Skeletal muscle tissue (tissue), 3 donors: ENCODE measurements at regions not wholly inside any gene's neighbourhood (a gene's known extent, or its start where the extent isn't known, plus 50 kb on each side); places are given as distances from the start of the nearest gene placed in this dataset.
A peak's percentile ranks its signal among the peaks of the same experiment; 100 is the strongest.
"Not testable (repeated sequence)": the region's sequence is repeated elsewhere in the genome, so short reads cannot be mapped to it uniquely, and the experiment has no call there.

ENCODE experiments used
- H3K27ac ChIP-seq: one replicate; pipeline ENCODE4 v1.7.0; 2013; ENCODE audit warnings: mild to moderate bottlenecking, low read depth, low read length, inconsistent platforms
- H3K27me3 ChIP-seq, 3 donors: one replicate each; pipeline ENCODE4 v1.7.0; 2013; ENCODE audit warnings: low read length in 3 of 3; ENCODE audit not compliant: control insufficient read depth in 3 of 3, insufficient read depth in 3 of 3
- H3K36me3 ChIP-seq, 3 donors: one replicate each; pipeline ENCODE4 v1.7.0; 2013; ENCODE audit warnings: low read length in 3 of 3; ENCODE audit not compliant: control insufficient read depth in 3 of 3, insufficient read depth in 3 of 3
- H3K4me1 ChIP-seq, 3 donors: one replicate each; pipeline ENCODE4 v1.7.0; 2013; ENCODE audit warnings: low read length in 3 of 3, mild to moderate bottlenecking in 3 of 3; ENCODE audit not compliant: control insufficient read depth in 3 of 3, insufficient read depth in 3 of 3
- H3K4me3 ChIP-seq, 3 donors: one replicate each; pipeline ENCODE4 v1.7.0; 2013; ENCODE audit warnings: low read length in 3 of 3
- H3K9ac ChIP-seq, 3 donors: one replicate each; pipeline ENCODE4 v1.7.0; 2013; ENCODE audit warnings: low read length in 3 of 3, mild to moderate bottlenecking in 3 of 3, moderate library complexity in 2 of 3, low read depth in 1 of 3
- H3K9me3 ChIP-seq, 3 donors: one replicate each; pipeline ENCODE4 v1.7.0; 2013; ENCODE audit warnings: low read length in 3 of 3; ENCODE audit not compliant: control insufficient read depth in 3 of 3
- donor health status: Osteomylitis.

DNA sequence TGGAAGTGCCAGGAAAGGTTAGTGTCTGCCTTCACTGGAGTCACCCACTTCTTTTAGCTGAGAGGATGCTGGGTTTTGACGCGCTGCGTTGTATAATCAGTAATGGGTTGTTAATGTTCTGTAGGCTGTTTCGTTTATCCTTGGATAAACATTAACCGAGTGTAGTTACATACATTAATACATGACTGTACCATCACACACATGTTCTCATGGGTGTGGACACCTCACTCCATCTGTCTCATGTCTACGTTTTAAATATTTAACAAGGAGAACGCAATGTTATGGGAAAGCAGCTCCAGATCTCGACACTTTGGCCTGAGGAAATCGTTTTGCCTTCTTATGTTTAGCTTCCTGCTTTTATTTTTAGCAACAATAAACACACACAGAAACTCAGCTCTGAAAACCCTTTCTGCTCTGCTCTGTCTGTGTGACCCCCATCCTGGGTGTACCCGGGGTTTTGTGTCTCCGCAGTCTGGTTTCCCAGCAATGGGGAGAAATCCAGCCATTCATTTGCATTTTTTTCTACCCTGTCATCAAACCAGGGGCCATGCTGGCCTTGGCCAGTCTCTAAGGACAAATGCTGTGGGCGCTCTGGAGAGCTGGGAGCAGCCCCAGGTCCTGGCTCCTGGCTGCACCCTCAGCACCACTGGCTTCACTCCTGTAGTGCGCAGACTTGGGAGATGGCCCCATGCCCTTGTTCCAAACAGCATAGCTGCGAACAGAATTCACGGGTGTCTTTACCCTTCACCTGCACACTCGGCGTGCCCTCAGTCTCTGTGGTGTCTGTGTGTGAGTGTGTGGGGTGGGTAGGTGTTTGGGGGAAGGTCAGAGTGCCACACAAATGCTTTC, 110.8 kb downstream of the ERMARD start:
- Histone ChIP-seq H3K4me1 (peaks cover 3 to 20% (median 13%) of the 10 kb centered on the region in 3 donors), H3K9ac (peak overlapping the region in 1 of 3 donors; percentile 16), H3K27ac (no peak overlapping the region), H3K4me3 (peak overlapping the region in 1 of 3 donors; percentile 6), H3K27me3 (peaks cover 0 to 13% (median 8%) of the 10 kb centered on the region in 3 donors), H3K36me3 (no peaks in the 10 kb centered on the region), H3K9me3 (peaks cover 0 to 5% (median 4%) of the 10 kb centered on the region in 3 donors)

DNA sequence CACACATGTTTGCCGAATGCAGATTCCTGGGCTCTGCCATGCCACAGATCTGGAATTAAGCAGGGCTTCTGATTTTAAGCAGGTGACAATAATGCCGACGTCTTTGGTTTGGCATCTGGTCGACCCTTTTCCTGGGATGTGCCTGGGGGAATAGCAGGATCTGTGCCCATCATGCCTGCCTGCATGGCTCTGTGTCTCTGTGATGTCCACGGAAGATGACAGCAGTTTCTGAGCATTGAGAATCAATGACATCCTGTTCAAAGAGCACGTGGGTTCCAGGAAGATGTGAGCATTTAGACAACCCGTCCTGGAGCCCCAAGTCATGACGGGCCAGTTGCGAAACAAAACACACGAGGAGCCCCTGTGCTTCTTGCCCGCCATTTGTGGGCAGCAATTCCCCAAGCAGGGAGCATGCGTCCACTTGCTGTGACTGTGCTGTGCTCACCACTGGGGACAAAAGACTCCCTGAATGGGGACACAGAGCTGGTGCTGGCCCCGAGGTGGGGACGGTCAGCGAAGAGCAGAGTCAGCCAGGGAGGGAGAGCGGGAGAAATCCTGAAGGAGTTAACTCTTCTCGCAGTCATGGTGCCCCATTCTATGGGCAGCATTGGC, 110.1 kb downstream of the ERMARD start:
- H3K27ac ChIP-seq = no peak overlapping the region

DNA sequence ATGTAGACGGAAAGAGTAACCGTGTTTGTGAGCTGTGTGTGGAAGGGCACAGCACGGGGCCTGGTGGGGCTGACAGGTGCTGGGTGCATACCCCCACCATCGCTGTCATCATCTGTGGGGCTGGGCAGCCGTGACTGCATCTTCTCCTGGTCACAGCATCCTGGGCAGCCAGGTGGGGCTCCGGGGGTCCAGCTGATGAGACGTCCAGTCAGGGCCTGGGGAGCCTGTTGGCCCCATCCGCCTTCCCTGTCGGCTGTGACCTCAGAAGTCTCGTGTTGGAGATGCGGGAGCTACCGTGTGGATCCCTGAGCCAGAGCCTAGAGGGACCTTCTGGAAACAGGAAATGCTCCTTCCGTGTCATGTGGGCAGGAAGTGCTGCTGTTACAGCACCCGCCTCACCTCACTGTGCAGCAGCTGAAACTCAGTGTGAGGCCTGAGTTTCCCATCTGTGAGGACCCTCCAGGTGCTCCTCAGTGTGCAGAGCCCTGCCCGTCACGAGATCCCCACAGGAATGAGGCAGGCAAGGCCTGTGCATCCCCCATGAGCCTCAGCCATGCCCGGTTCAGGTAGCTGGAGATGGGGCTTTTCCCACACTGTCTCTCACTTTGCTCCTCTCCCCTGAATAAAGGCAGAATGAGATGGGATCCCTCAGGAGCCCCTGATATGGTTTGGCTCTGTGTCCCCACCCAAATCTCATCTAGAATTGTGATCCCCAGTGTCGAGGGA, 108.7 kb downstream of the ERMARD start:
- Histone ChIP-seq H3K36me3 (no peaks in the 10 kb centered on the region), H3K4me3 (no peak overlapping the region), H3K9me3 (peaks cover 0 to 5% (median 4%) of the 10 kb centered on the region in 3 donors), H3K27me3 (peaks cover 0 to 9% (median 0%) of the 10 kb centered on the region in 3 donors), H3K4me1 (peaks cover 3 to 20% (median 13%) of the 10 kb centered on the region in 3 donors), H3K9ac (no peak overlapping the region), H3K27ac (no peak overlapping the region)

More for the DNA sequence above, 110.1 kb downstream of the ERMARD start:
- Histone ChIP-seq H3K27me3 (peaks cover 0 to 12% (median 8%) of the 10 kb centered on the region in 3 donors), H3K36me3 (no peaks in the 10 kb centered on the region), H3K4me1 (peaks cover 3 to 20% (median 13%) of the 10 kb centered on the region in 3 donors), H3K9me3 (peaks cover 0 to 5% (median 4%) of the 10 kb centered on the region in 3 donors), H3K9ac (peak overlapping the region in 1 of 3 donors; percentile 16), H3K4me3 (peak overlapping the region in 1 of 3 donors; percentile 6)

DNA sequence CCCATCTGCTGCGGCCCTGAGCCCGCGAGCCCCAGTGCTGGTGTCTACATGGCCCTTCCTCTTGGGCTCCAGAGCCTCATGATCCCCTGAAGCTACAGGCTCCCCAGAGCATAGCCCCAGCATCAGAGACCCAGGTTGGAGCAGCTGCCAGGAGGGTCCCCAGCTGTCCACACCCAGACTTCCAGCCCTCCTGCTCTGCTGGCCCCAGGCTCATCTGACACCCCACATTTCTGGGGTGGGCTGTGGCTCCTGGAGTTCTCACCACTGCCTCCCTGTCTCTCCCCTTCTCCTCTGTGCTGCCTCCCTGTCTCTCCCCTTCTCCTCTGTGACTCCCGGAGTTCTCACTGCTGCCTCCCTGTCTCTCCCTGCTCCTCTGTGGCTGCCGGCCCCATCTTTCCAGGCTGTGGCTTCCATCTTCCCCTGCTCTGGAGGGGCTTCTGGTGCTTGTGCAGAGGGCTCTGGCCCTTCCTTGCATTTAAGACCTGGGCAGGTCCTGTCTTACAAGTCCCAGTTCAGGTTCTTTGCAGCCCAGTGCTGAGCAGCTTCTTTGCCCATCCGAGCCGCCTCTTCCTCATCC, 108.1 kb downstream of the ERMARD start:
- Histone ChIP-seq H3K27me3 (peaks cover 0 to 9% (median 0%) of the 10 kb centered on the region in 3 donors), H3K27ac (no peak overlapping the region)

DNA sequence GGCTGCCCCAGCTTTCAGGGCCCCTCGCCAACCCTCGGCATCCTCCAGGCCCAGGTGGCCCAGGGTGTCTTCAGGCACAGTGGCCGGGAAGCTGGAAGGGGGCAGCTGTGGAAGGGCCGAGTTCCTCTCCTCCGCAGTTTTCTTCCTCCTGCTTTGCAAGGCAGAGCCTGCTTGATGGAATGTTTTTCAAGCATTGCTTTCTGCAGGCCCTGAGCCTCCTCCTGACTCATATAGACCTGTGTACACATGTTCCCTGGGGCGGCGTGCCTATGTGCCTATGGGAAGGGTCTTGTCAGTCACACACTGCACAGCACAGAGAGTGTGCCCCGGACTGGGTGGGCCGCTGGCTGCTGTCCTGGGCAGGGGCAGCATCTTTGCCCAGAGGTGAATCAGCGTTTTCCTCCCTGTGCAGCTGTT, 107.5 kb downstream of the ERMARD start:
- Histone ChIP-seq H3K36me3 (no peaks in the 10 kb centered on the region), H3K4me1 (peaks cover 3 to 20% (median 13%) of the 10 kb centered on the region in 3 donors), H3K9ac (no peak overlapping the region), H3K27ac (no peak overlapping the region), H3K9me3 (peaks cover 0 to 5% (median 4%) of the 10 kb centered on the region in 3 donors), H3K4me3 (no peak overlapping the region), H3K27me3 (peaks cover 0 to 9% (median 0%) of the 10 kb centered on the region in 3 donors)

More for the DNA sequence above, 108.1 kb downstream of the ERMARD start:
- no peak overlapping the region for H3K9ac ChIP-seq
- H3K4me3 ChIP-seq = no peak overlapping the region
- H3K4me1 ChIP-seq = peaks cover 3 to 20% (median 13%) of the 10 kb centered on the region in 3 donors
- peaks cover 0 to 5% (median 4%) of the 10 kb centered on the region in 3 donors for H3K9me3 ChIP-seq
- no peaks in the 10 kb centered on the region for H3K36me3 ChIP-seq

DNA sequence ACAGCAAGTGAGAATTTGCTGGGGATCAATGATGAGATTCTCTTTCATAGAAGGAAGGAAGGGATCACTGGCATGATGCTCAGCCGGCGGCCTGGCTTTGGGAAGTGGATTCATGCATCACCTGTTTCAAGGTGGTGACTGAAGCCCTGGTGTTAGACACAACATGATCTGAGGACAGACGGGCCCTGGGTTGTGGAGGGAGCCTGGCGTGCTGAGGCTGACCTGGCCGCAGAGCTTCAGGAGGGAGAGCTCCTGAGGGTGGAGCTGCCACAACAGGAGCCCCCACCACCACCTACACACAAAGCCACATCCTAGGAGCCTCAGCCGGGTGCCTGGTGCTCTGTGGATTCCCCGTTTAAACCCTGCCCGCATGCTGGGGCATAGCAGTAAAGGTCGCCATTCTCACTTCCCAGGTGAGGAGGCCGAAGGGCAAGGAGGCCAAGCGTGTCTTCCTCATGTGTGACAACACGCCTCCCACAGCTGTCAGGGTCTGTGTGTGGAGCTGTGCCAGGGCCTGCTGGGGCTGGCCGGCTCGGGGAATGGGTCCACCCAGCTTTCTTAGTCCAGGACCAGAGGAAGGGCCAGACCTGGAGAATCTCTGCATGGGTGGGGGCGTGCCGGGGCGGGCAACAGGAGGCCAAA, 107.0 kb downstream of the ERMARD start:
- no peak overlapping the region for H3K4me3 ChIP-seq
- H3K27me3 ChIP-seq = peaks cover 0 to 9% (median 0%) of the 10 kb centered on the region in 3 donors
- H3K27ac ChIP-seq = no peak overlapping the region
- no peaks in the 10 kb centered on the region for H3K36me3 ChIP-seq
- H3K9ac ChIP-seq = no peak overlapping the region
- peaks cover 3 to 22% (median 13%) of the 10 kb centered on the region in 3 donors for H3K4me1 ChIP-seq
- peaks cover 0 to 5% (median 4%) of the 10 kb centered on the region in 3 donors for H3K9me3 ChIP-seq

DNA sequence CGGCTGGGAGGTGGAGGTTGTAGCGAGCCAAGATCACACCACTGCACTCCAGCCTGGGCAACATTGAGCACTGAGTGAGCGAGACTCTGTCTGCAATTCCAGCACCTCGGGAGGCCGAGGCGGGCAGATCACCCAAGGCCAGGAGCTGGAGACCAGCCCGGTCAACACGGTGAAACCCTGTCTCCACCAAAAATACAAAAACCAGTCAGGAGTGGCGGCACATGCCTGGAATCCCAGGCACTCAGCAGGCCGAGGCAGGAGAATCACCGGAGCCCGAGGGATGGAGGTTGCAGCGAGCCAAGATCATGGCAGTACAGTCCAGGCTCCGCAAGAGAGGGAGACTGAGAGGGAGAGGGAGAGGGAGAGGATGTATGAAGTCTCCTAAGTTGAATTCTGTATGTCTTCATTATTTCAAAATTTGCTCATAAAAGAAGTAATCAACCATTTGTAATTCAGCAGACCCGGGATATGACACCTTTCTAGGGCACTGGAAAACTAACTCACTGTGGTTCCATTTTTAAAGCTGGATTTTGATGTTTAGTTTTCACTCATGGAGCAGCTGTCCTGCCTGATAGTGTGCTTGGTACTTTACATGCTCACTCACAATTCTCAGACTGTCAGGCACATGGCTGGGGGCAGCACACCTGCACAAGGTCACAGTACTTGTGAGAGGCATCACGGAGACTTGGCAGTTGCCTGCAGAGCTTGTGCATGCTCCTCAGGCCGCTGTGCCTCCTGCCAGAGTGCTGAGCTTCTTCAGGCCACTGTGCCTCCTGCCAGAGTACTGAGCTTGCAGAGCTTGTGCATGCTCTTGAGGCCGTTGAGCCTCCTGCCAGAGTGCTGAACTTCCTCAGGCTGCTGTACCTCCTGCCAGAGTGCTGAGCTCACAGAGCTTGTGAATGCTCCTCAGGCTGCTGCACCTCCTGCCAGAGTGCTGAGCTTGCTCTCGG, 106.2 kb downstream of the ERMARD start:
- peaks cover 0 to 9% (median 0%) of the 10 kb centered on the region in 3 donors for H3K27me3 ChIP-seq

DNA sequence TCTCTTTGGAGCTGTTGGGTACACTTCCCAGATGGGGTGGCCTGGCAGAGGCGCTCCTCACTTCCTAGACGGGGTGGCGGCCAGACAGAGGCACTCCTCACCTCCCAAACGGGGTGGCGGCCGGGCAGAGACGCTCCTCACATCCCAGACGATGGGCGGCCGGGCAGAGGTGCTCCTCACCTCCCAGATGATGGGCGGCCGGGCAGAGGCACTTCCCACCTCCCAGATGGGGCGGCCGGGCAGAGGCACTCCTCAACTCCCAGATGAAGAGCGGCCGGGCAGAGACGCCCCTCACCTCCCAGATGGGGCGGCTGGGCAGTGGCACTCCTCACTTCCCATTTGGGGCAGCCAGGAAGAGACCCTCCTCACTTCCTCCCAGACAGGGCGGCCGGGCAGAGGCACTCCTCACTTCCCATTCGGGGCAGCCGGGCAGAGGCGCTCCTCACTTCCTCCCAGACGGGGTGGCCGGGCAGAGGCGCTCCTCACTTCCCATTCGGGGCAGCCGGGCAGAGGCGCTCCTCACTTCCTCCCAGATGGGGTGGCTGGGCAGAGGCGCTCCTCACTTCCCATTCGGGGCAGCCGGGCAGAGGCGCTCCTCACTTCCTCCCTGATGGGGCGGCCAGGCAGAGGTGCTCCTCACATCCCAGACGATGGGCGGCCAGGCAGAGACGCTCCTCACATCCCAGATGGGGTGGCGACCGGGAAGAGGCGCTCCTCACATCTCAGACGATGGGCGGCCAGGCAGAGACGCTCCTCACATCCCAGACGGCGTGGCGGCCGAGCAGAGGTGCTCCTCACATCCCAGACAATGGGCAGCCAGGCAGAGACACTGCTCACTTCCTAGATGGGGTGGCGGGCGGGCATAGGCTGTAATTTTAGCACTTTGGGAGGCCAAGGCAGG, 105.3 kb downstream of the ERMARD start:
- H3K27me3 ChIP-seq, H3K9ac ChIP-seq, H3K36me3 ChIP-seq, H3K27ac ChIP-seq, H3K9me3 ChIP-seq, H3K4me3 ChIP-seq: not testable (repeated sequence)
- peaks cover 7 to 22% (median 13%) of the 10 kb centered on the region in 3 donors for H3K4me1 ChIP-seq

More for the DNA sequence above, 106.2 kb downstream of the ERMARD start:
- no peak overlapping the region for H3K9ac ChIP-seq
- peaks cover 0 to 5% (median 4%) of the 10 kb centered on the region in 3 donors for H3K9me3 ChIP-seq
- H3K36me3 ChIP-seq = no peaks in the 10 kb centered on the region
- H3K4me1 ChIP-seq = peaks cover 6 to 22% (median 17%) of the 10 kb centered on the region in 3 donors
- no peak overlapping the region for H3K4me3 ChIP-seq
- no peak overlapping the region for H3K27ac ChIP-seq
